A673 (cell line): ENCODE measurements at regions not wholly inside any gene's neighbourhood (a gene's known extent, or its start where the extent isn't known, plus 50 kb on each side); places are given as distances from the start of the nearest gene placed in this dataset.

ENCODE experiments used
- BruUV-seq: library from RNA; stranded (reverse); fragments of 400-500 nt; replicated peaks from 2 replicates; lab custom pipeline; 2021; lab: Mats Ljungman, UMichigan
- CTCF ChIA-PET: fragments of 300-600 bp; sonication (Branson Sonifier 250); formaldehyde crosslinking; loops from one replicate; lab custom pipeline; 2022; ENCODE audit warnings: antibody characterized with exemption; lab: Charles Lee
- POLR2A ChIA-PET: fragments of 300-600 bp; sonication (Branson Sonifier 250); formaldehyde crosslinking; loops from one replicate; lab custom pipeline; 2022; ENCODE audit warnings: antibody characterized with exemption; ENCODE audit not compliant: low non-redundant PET; lab: Charles Lee
- DNase-seq: peaks from one replicate; pipeline ENCODE4 v3.0.0-alpha.2; 2015; ENCODE audit warnings: low spot score
- H3K27ac ChIP-seq: fragments of 200-600 bp; sonication (generic); 2 replicates; pipeline ENCODE4 v1.5.1; 2016; ENCODE audit warnings: mixed run types, low read depth, mild to moderate bottlenecking, mixed read lengths, antibody characterized with exemption, low read length; ENCODE audit not compliant: poor library complexity, severe bottlenecking
- H3K27me3 ChIP-seq: fragments of 200-600 bp; sonication (generic); replicated peaks from 2 replicates; pipeline ENCODE4 v1.6.1; 2017; ENCODE audit warnings: mixed run types, low read depth, mild to moderate bottlenecking, mixed read lengths, antibody characterized with exemption, low read length; ENCODE audit not compliant: insufficient read depth, poor library complexity
- H3K36me3 ChIP-seq: fragments of 200-600 bp; sonication (generic); 2 replicates; pipeline ENCODE4 v1.6.1; 2016; ENCODE audit warnings: mixed run types, mild to moderate bottlenecking, mixed read lengths, antibody characterized with exemption, low read length; ENCODE audit not compliant: insufficient read depth, poor library complexity, severe bottlenecking
- H3K4me1 ChIP-seq: fragments of 200-600 bp; sonication (generic); 2 replicates; pipeline ENCODE4 v1.6.1; 2017; ENCODE audit warnings: mixed run types, mild to moderate bottlenecking, mixed read lengths, antibody characterized with exemption, low read length; ENCODE audit not compliant: insufficient read depth, poor library complexity, severe bottlenecking
- H3K4me3 ChIP-seq: fragments of 200-600 bp; sonication (generic); 2 replicates; pipeline ENCODE4 v1.5.1; 2016; ENCODE audit warnings: low read depth, mixed run types, mild to moderate bottlenecking, mixed read lengths, low read length; ENCODE audit not compliant: poor library complexity, severe bottlenecking
- H3K9me3 ChIP-seq: fragments of 200-600 bp; sonication (generic); 2 replicates; pipeline ENCODE4 v1.6.1; 2016; ENCODE audit warnings: mixed run types, low read depth, mild to moderate bottlenecking, mixed read lengths, antibody characterized with exemption, low read length; ENCODE audit not compliant: poor library complexity, severe bottlenecking
- CTCF ChIP-seq: fragments of 300-800, 200-600 bp; sonication (generic); conservative IDR thresholded peaks from 2 replicates; pipeline ENCODE4 v1.5.1; 2017; ENCODE audit warnings: low read depth, mild to moderate bottlenecking, antibody characterized with exemption, low read length, moderate library complexity, mixed read lengths
- EZH2 ChIP-seq: fragments of 200-600 bp; sonication (generic); IDR thresholded peaks from 2 replicates; pipeline ENCODE4 v1.6.1; 2017; ENCODE audit warnings: borderline replicate concordance, low read depth, mild to moderate bottlenecking, mixed read lengths, antibody characterized with exemption, low read length; ENCODE audit not compliant: poor library complexity, severe bottlenecking
- intact Hi-C: fragments of 100-400 bp; cut with micrococcal nuclease; formaldehyde crosslinking; loops from one replicate; pipeline ENCODE4 v1.10.0; 2022; ENCODE audit not compliant: unreplicated experiment

DNA sequence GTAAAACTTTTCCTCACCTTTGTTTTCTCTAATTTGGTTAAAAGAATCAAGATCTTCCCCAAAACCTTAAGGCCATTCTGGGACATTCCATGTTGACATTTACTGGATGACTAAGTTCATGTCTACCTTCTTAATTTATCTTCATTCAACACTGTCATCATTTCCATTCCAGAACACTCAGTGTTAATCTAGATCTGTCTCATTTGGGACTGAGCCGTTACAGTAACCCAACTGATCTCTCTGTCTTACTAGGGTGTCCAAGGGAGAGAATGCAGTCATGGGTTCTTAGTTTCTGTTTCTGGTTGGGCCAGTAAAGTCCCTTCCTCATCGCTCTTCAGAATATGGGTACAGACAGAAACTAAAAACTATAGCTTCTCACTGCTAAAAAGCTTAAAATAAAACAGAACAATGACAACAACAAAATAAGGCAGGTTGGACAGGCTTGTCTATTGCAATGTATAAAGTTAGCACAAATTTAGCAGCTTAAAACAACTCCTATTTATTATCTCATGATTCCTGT, 144.8 kb downstream of the ASCL1 start:
- H3K27ac ChIP-seq: no peak overlapping the region
- no peaks in the 10 kb centered on the region for H3K4me1 ChIP-seq
- H3K27me3 ChIP-seq: peaks cover 9% of the 10 kb centered on the region
- no peak for DNase-seq
- intact Hi-C loops: no loop called here
- no TSS peak for BruUV-seq
- POLR2A ChIA-PET: no interaction called here
- CTCF ChIA-PET: no interaction called here
- no peaks in the 10 kb centered on the region for H3K9me3 ChIP-seq
- H3K36me3 ChIP-seq: no peaks in the 10 kb centered on the region
- TF ChIP-seq EZH2: no peak
- no peak for TF ChIP-seq CTCF
- H3K4me3 ChIP-seq: no peak overlapping the region

GRCh38 chr12:103105971-103106597, 148.6 kb downstream of the ASCL1 start:
- Histone ChIP-seq H3K4me1 (no peaks in the 10 kb centered on the region), H3K27ac (no peak overlapping the region), H3K36me3 (no peaks in the 10 kb centered on the region), H3K9me3 (no peaks in the 10 kb centered on the region), H3K27me3 (peaks cover 18% of the 10 kb centered on the region), H3K4me3 (no peak overlapping the region)
- no peak for DNase-seq
- ChIA-PET POLR2A (no interaction called here), CTCF (no interaction called here)
- intact Hi-C loops: no loop called here
- no peak for TF ChIP-seq CTCF
- no peak for TF ChIP-seq EZH2
- BruUV-seq: no TSS peak

DNA sequence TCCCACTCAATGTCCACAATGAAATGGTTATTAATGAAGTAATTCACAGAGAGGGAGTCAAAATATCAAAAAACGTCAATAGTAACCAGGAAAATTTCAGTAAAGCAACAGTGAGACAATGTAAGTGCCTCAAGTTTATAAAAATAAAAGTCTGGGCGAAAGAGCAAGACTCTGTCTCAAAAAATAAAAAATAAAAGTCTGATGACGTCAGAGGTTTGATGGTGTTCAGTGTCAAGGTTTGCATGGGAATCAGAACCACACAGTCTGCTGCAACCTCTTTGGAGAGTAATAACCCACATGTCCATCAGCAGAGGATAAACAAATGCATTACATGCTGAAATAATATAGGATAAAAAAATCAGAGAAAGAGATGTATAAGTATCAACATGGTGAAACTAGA, 152.4 kb downstream of the ASCL1 start:
- DNase-seq: no peak
- intact Hi-C loops: no loop called here
- Histone ChIP-seq H3K27ac (no peak overlapping the region), H3K4me3 (no peak overlapping the region), H3K9me3 (no peaks in the 10 kb centered on the region), H3K27me3 (peaks cover 21% of the 10 kb centered on the region), H3K36me3 (no peaks in the 10 kb centered on the region), H3K4me1 (no peaks in the 10 kb centered on the region)
- ChIA-PET CTCF (no interaction called here), POLR2A (no interaction called here)
- TF ChIP-seq EZH2 (no peak), CTCF (no peak)
- no TSS peak for BruUV-seq
